BJ (cell line): ENCODE measurements at regions not wholly inside any gene's neighbourhood (a gene's known extent, or its start where the extent isn't known, plus 50 kb on each side); places are given as distances from the start of the nearest gene placed in this dataset.

ENCODE experiments used
- CTCF ChIA-PET: fragments of 350-600 bp; formaldehyde crosslinking; extraction: SDS; loops from one replicate; lab custom pipeline; 2021; ENCODE audit warnings: antibody characterized with exemption, inconsistent platforms; lab: Yijun Ruan, JAX
- POLR2A ChIA-PET: fragments of 300-600 bp; sonication (Branson Sonifier 250); formaldehyde crosslinking; extraction: SDS; loops from one replicate; lab custom pipeline; 2021; ENCODE audit warnings: antibody characterized with exemption; lab: Charles Lee
- DNase-seq: peaks from one replicate; pipeline ENCODE4 v3.0.0-alpha.2; 2011; ENCODE audit warnings: low read depth
- H3K27me3 ChIP-seq: 2 replicates; pipeline ENCODE4 v1.6.0; 2011; ENCODE audit warnings: low read length; ENCODE audit not compliant: control insufficient read depth, insufficient read depth
- H3K36me3 ChIP-seq: 2 replicates; pipeline ENCODE4 v1.5.1; 2011; ENCODE audit warnings: low read length; ENCODE audit not compliant: control insufficient read depth, insufficient read depth
- H3K4me3 ChIP-seq: 2 replicates; pipeline ENCODE4 v1.5.1; 2011; ENCODE audit warnings: low read depth, mild to moderate bottlenecking, control low read depth, low read length
- CTCF ChIP-seq: IDR thresholded peaks from 2 replicates; pipeline ENCODE4 v1.5.1; 2011; ENCODE audit warnings: low read depth, mild to moderate bottlenecking, control low read depth, inconsistent platforms, low read length, moderate library complexity; ENCODE audit not compliant: insufficient read depth

- ChIA-PET CTCF (no interaction called here), POLR2A (no interaction called here)
- DNase-seq, result no peak
- Histone ChIP-seq H3K27me3 (no peaks in the 10 kb centered on the region), H3K36me3 (no peaks in the 10 kb centered on the region), H3K4me3 (no peak overlapping the region)
- no peak for TF ChIP-seq CTCF
Observed at GRCh38 chr1:79469139-79469538, 462.6 kb upstream of the ADGRL4 start.

GRCh38 chr1:79460773-79461436, 454.4 kb upstream of the ADGRL4 start:
- H3K27me3 ChIP-seq, result no peaks in the 10 kb centered on the region
- POLR2A ChIA-PET, result no interaction called here
- no peaks in the 10 kb centered on the region for H3K36me3 ChIP-seq
- CTCF ChIA-PET, result no interaction called here
- TF ChIP-seq CTCF, result no peak
- DNase-seq, result no peak
- no peak overlapping the region for H3K4me3 ChIP-seq

- H3K4me3 ChIP-seq, result no peak overlapping the region
- no peaks in the 10 kb centered on the region for H3K27me3 ChIP-seq
- no peaks in the 10 kb centered on the region for H3K36me3 ChIP-seq
- no peak for TF ChIP-seq CTCF
- CTCF ChIA-PET, result no interaction called here
- POLR2A ChIA-PET, result no interaction called here
- DNase-seq, result no peak
Observed at GRCh38 chr1:79457562-79458224, 451.2 kb upstream of the ADGRL4 start.

GRCh38 chr1:79448426-79448825, 441.9 kb upstream of the ADGRL4 start:
- DNase-seq, result no peak
- Histone ChIP-seq H3K4me3 (no peak overlapping the region), H3K36me3 (no peaks in the 10 kb centered on the region), H3K27me3 (no peaks in the 10 kb centered on the region)
- no peak for TF ChIP-seq CTCF
- ChIA-PET CTCF (no interaction called here), POLR2A (no interaction called here)

- H3K4me3 ChIP-seq, result no peak overlapping the region
- no peak for DNase-seq
- no peaks in the 10 kb centered on the region for H3K36me3 ChIP-seq
- CTCF ChIA-PET, result no interaction called here
- POLR2A ChIA-PET, result interaction anchor here (0.6 kb wide), 1 partner anchor 23 kb away, joined by 3 read pairs; no protein-coding TSS in a partner anchor
- no peak for TF ChIP-seq CTCF
- H3K27me3 ChIP-seq, result no peaks in the 10 kb centered on the region
Observed at GRCh38 chr1:79441238-79441637, 434.7 kb upstream of the ADGRL4 start.
